C4-2B (cell line): ENCODE measurements at regions not wholly inside any gene's neighbourhood (a gene's known extent, or its start where the extent isn't known, plus 50 kb on each side); places are given as distances from the start of the nearest gene placed in this dataset.

ENCODE experiments used
- ZFX ChIP-seq: fragments of 450-650 bp; IDR thresholded peaks from 2 replicates; pipeline ENCODE4 v1.6.1; 2017
- TF ChIP-seq, protein P1 (sequence below): fragments of 450-650 bp; conservative IDR thresholded peaks from 2 replicates; pipeline ENCODE4 v1.5.1; 2017; ENCODE audit warnings: mild to moderate bottlenecking

DNA sequence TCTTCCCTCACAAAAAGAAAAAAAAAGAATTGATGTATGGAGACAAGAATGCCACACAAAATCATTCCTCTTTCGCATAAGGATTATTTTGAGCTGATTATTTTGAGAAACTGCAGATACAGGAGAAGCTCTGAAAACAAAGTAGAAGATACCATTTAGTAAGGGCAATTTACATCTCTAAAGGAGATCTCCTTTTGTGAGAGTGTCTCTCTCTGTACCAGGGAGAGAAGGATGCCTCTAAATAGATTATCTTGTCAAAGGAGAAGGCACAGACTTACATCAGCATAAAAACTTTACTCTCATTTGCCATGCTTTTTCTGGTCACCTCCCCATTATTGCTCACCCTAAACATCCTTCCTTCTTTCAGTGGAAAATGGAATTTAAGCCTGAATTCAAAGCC, 747.9 kb upstream of the COBL start:
- no peak for TF ChIP-seq ZFX
- TF ChIP-seq, protein P1, sequence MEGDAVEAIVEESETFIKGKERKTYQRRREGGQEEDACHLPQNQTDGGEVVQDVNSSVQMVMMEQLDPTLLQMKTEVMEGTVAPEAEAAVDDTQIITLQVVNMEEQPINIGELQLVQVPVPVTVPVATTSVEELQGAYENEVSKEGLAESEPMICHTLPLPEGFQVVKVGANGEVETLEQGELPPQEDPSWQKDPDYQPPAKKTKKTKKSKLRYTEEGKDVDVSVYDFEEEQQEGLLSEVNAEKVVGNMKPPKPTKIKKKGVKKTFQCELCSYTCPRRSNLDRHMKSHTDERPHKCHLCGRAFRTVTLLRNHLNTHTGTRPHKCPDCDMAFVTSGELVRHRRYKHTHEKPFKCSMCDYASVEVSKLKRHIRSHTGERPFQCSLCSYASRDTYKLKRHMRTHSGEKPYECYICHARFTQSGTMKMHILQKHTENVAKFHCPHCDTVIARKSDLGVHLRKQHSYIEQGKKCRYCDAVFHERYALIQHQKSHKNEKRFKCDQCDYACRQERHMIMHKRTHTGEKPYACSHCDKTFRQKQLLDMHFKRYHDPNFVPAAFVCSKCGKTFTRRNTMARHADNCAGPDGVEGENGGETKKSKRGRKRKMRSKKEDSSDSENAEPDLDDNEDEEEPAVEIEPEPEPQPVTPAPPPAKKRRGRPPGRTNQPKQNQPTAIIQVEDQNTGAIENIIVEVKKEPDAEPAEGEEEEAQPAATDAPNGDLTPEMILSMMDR, result no peak
